Stimulated activated effector memory CD8-positive, alpha-beta T cell treated with anti-CD3 and anti-CD28 coated beads, Interleukin-12 subunit alpha, Interleukin-12 subunit beta, amount 100 ng/mL, for 72 hours (primary cell): ENCODE measurements at regions not wholly inside any gene's neighbourhood (a gene's known extent, or its start where the extent isn't known, plus 50 kb on each side); places are given as distances from the start of the nearest gene placed in this dataset.

ENCODE experiments used
- ATAC-seq: fragments of 150-1000 bp; cut with Tn5 transposase; 2 replicates; pipeline ENCODE4 v1.10.0; 2021
- DNase-seq, 2 donors: peaks; one replicate each; pipeline ENCODE4 v3.0.0; 2021 to 2022; ENCODE audit warnings: low spot score in 2 of 2
- H3K27ac Mint-ChIP-seq: one replicate; pipeline ENCODE4 v1.8.0; 2022; ENCODE audit warnings: mild to moderate bottlenecking, mixed read lengths
- H3K36me3 Mint-ChIP-seq: one replicate; pipeline ENCODE4 v1.8.0; 2022; ENCODE audit warnings: mild to moderate bottlenecking, mixed read lengths
- H3K4me1 Mint-ChIP-seq: one replicate; pipeline ENCODE4 v1.8.0; 2022; ENCODE audit warnings: mixed read lengths
- H3K4me3 Mint-ChIP-seq: one replicate; pipeline ENCODE4 v1.8.0; 2022; ENCODE audit warnings: mild to moderate bottlenecking, mixed read lengths
- H3K9me3 Mint-ChIP-seq: one replicate; pipeline ENCODE4 v1.8.0; 2022; ENCODE audit warnings: mixed read lengths

GRCh38 chrX:46447384-46447783 is 97.8 kb downstream of the ZNF674 start:
- no peaks in the 10 kb centered on the region for H3K9me3 Mint-ChIP-seq
- peak overlapping the region; percentile 73 for H3K4me3 Mint-ChIP-seq
- peak overlapping the region; percentile 93 for H3K27ac Mint-ChIP-seq
- peaks cover 5% of the 10 kb centered on the region for H3K4me1 Mint-ChIP-seq
- peaks cover 28% of the 10 kb centered on the region for H3K36me3 Mint-ChIP-seq
- DNase-seq, result no peak
- peak; percentile 67 for ATAC-seq

- Mint-ChIP-seq H3K4me3 (peak overlapping the region; percentile 73), H3K9me3 (no peaks in the 10 kb centered on the region), H3K36me3 (peaks cover 23% of the 10 kb centered on the region), H3K4me1 (no peaks in the 10 kb centered on the region), H3K27ac (peak overlapping the region; percentile 93)
- ATAC-seq (peak; percentile 95), DNase-seq (peak; percentile 70 to 88)
Observed at GRCh38 chrX:46446727-46447378, 98.4 kb downstream of the ZNF674 start.

GRCh38 chrX:46444011-46444410 is 101.2 kb downstream of the ZNF674 start:
- Mint-ChIP-seq H3K27ac (no peak overlapping the region), H3K9me3 (no peaks in the 10 kb centered on the region), H3K36me3 (no peaks in the 10 kb centered on the region), H3K4me3 (no peak overlapping the region), H3K4me1 (no peaks in the 10 kb centered on the region)
- DNase-seq, result no peak
- ATAC-seq, result peak; percentile 9

GRCh38 chrX:46436744-46437143 is 108.5 kb downstream of the ZNF674 start:
- Mint-ChIP-seq H3K9me3 (no peaks in the 10 kb centered on the region), H3K4me3 (no peak overlapping the region)

GRCh38 chrX:46433892-46434291 is 111.3 kb downstream of the ZNF674 start:
- no peak for DNase-seq
- no peaks in the 10 kb centered on the region for H3K36me3 Mint-ChIP-seq
- H3K4me1 Mint-ChIP-seq, result no peaks in the 10 kb centered on the region
- ATAC-seq, result no peak
- no peak overlapping the region for H3K27ac Mint-ChIP-seq
- no peak overlapping the region for H3K4me3 Mint-ChIP-seq
- no peaks in the 10 kb centered on the region for H3K9me3 Mint-ChIP-seq

More at GRCh38 chrX:46436744-46437143, 108.5 kb downstream of the ZNF674 start:
- Mint-ChIP-seq H3K4me1 (no peaks in the 10 kb centered on the region), H3K27ac (no peak overlapping the region), H3K36me3 (no peaks in the 10 kb centered on the region)
- no peak for DNase-seq
- ATAC-seq, result no peak

GRCh38 chrX:46408553-46409407 is 136.4 kb downstream of the ZNF674 start:
- no peak overlapping the region for H3K4me3 Mint-ChIP-seq
- DNase-seq (peak; percentile 29 to 68), ATAC-seq (no peak)
- H3K9me3 Mint-ChIP-seq, result no peaks in the 10 kb centered on the region
- H3K27ac Mint-ChIP-seq, result no peak overlapping the region
- H3K4me1 Mint-ChIP-seq, result no peaks in the 10 kb centered on the region
- no peaks in the 10 kb centered on the region for H3K36me3 Mint-ChIP-seq

GRCh38 chrX:46407753-46408130 is 137.5 kb downstream of the ZNF674 start:
- DNase-seq (no peak), ATAC-seq (no peak)
- H3K36me3 Mint-ChIP-seq, result no peaks in the 10 kb centered on the region
- no peaks in the 10 kb centered on the region for H3K4me1 Mint-ChIP-seq
- H3K4me3 Mint-ChIP-seq, result no peak overlapping the region
- H3K9me3 Mint-ChIP-seq, result no peaks in the 10 kb centered on the region
- no peak overlapping the region for H3K27ac Mint-ChIP-seq

GRCh38 chrX:46407036-46407752 is 138.0 kb downstream of the ZNF674 start:
- DNase-seq (no peak), ATAC-seq (no peak)
- no peak overlapping the region for H3K4me3 Mint-ChIP-seq
- no peaks in the 10 kb centered on the region for H3K4me1 Mint-ChIP-seq
- no peaks in the 10 kb centered on the region for H3K36me3 Mint-ChIP-seq
- H3K27ac Mint-ChIP-seq, result no peak overlapping the region
- no peaks in the 10 kb centered on the region for H3K9me3 Mint-ChIP-seq

GRCh38 chrX:46404774-46405173 is 140.4 kb downstream of the ZNF674 start:
- Mint-ChIP-seq H3K4me3 (no peak overlapping the region), H3K27ac (no peak overlapping the region), H3K9me3 (no peaks in the 10 kb centered on the region), H3K4me1 (no peaks in the 10 kb centered on the region), H3K36me3 (no peaks in the 10 kb centered on the region)
- no peak for DNase-seq
- no peak for ATAC-seq

- H3K9me3 Mint-ChIP-seq, result no peaks in the 10 kb centered on the region
- ATAC-seq (no peak), DNase-seq (no peak)
- no peak overlapping the region for H3K4me3 Mint-ChIP-seq
- H3K4me1 Mint-ChIP-seq, result no peaks in the 10 kb centered on the region
- H3K27ac Mint-ChIP-seq, result no peak overlapping the region
- no peaks in the 10 kb centered on the region for H3K36me3 Mint-ChIP-seq
Observed at GRCh38 chrX:46400530-46401443, 144.4 kb downstream of the ZNF674 start.

GRCh38 chrX:46398874-46399273 is 146.3 kb downstream of the ZNF674 start:
- Mint-ChIP-seq H3K9me3 (no peaks in the 10 kb centered on the region), H3K36me3 (no peaks in the 10 kb centered on the region), H3K4me3 (no peak overlapping the region), H3K4me1 (no peaks in the 10 kb centered on the region), H3K27ac (no peak overlapping the region)
- DNase-seq (no peak), ATAC-seq (no peak)

- Mint-ChIP-seq H3K27ac (no peak overlapping the region), H3K4me1 (no peaks in the 10 kb centered on the region), H3K36me3 (no peaks in the 10 kb centered on the region), H3K9me3 (no peaks in the 10 kb centered on the region), H3K4me3 (no peak overlapping the region)
- DNase-seq (no peak), ATAC-seq (no peak)
Observed at GRCh38 chrX:46398126-46398525, 147.1 kb downstream of the ZNF674 start.

GRCh38 chrX:46386511-46386910 is 158.7 kb downstream of the ZNF674 start:
- no peak for ATAC-seq
- Mint-ChIP-seq H3K36me3 (no peaks in the 10 kb centered on the region), H3K4me3 (no peak overlapping the region), H3K4me1 (peaks cover under 1% of the 10 kb centered on the region), H3K9me3 (no peaks in the 10 kb centered on the region), H3K27ac (no peak overlapping the region)
- no peak for DNase-seq

GRCh38 chrX:46383006-46383405 is 162.2 kb downstream of the ZNF674 start:
- ATAC-seq (no peak), DNase-seq (no peak)
- H3K27ac Mint-ChIP-seq, result no peak overlapping the region
- peaks cover 5% of the 10 kb centered on the region for H3K4me1 Mint-ChIP-seq
- H3K36me3 Mint-ChIP-seq, result no peaks in the 10 kb centered on the region
- H3K9me3 Mint-ChIP-seq, result no peaks in the 10 kb centered on the region
- no peak overlapping the region for H3K4me3 Mint-ChIP-seq

- ATAC-seq, result no peak
- no peak overlapping the region for H3K27ac Mint-ChIP-seq
- no peak overlapping the region for H3K4me3 Mint-ChIP-seq
- DNase-seq, result no peak
- H3K4me1 Mint-ChIP-seq, result peaks cover 5% of the 10 kb centered on the region
- no peaks in the 10 kb centered on the region for H3K36me3 Mint-ChIP-seq
- no peaks in the 10 kb centered on the region for H3K9me3 Mint-ChIP-seq
Observed at GRCh38 chrX:46382595-46382994, 162.6 kb downstream of the ZNF674 start.
